Astrocyte (in vitro differentiated cells and primary cell): ENCODE measurements at regions not wholly inside any gene's neighbourhood (a gene's known extent, or its start where the extent isn't known, plus 50 kb on each side); places are given as distances from the start of the nearest gene placed in this dataset.

Source experiments
- CTCF ChIP-seq: IDR thresholded peaks from 2 replicates; pipeline ENCODE4 v1.5.1; 2011; ENCODE audit warnings: low read depth, mild to moderate bottlenecking, inconsistent platforms, low read length, moderate library complexity; ENCODE audit not compliant: insufficient read depth
- EZH2 ChIP-seq: IDR thresholded peaks from 2 replicates; pipeline ENCODE4 v1.6.1; 2012; ENCODE audit warnings: mild to moderate bottlenecking, low read length, inconsistent platforms; ENCODE audit not compliant: insufficient read depth

GRCh38 chr3:111325160-111325718 lies 216.8 kb upstream of the CD96 start:
- TF ChIP-seq EZH2 (no peak), CTCF (no peak)
